ENCODE measurements at regions not wholly inside any gene's neighbourhood (a gene's known extent, or its start where the extent isn't known, plus 50 kb on each side); places are given as distances from the start of the nearest gene placed in this dataset.

DNA sequence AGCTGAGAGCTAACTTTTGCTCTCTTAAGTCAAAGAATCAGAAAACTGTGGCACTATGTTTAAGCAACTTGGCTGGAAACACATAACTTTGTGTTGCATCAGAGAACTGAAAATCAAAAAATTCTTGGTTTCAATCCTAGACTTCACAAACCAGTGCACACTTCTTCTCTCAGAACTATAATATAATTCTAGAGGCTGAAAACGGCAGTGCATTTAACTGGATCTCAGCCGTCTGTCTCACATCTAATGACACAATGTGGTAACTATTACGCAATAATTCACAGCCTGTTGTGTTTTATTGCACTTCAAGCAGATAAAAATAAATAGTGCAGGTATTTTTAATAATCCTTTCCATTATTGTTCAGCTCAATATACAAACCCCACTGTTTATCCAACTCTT lies 260.6 kb upstream of the DIAPH2 start:
- Histone ChIP-seq H3K27me3 (ENCODE audit: control insufficient read depth in 3 of 3, insufficient read depth in 3 of 3, low read length in 2 of 3) (peaks cover 0 to 16% (median 6%) of the 10 kb centered on the region in 3 donors), H3K36me3 (ENCODE audit: control insufficient read depth in 4 of 4, insufficient read depth in 4 of 4, low read length in 4 of 4) (no peaks in the 10 kb centered on the region), H3K9me3 (ENCODE audit: control insufficient read depth in 4 of 4, insufficient read depth in 3 of 4, low read length in 3 of 4) (no peaks in the 10 kb centered on the region), H3K4me1 (ENCODE audit: control insufficient read depth in 5 of 5, insufficient read depth in 5 of 5, low read length in 5 of 5) (peaks cover 0 to 3% (median 0%) of the 10 kb centered on the region in 5 donors), H3K27ac (ENCODE audit: low read depth in 1 of 2, low read length in 1 of 2) (no peak overlapping the region), H3K9ac (ENCODE audit: insufficient read depth in 1 of 2, low read length in 2 of 2) (no peak overlapping the region), H3K4me3 (no peak overlapping the region)
- peak in 2 of 3 donors; percentile 20 to 36 for DNase-seq
- ATAC-seq (ENCODE audit: insufficient read depth, low FRiP score), result no peak
- no peak for TF ChIP-seq CTCF (IDR thresholded peaks at IDR 0.05; ENCODE audit: control extremely low read depth, extremely low read depth)
- 27 to 47% methylated on average over 3 of the region's 3 CpGs for WGBS, 2 donors

- H3K27ac ChIP-seq (ENCODE audit: low read depth in 1 of 2, low read length in 1 of 2), result no peak overlapping the region
- H3K4me1 ChIP-seq (ENCODE audit: control insufficient read depth in 5 of 5, insufficient read depth in 5 of 5, low read length in 5 of 5), result peaks cover 0 to 3% (median 0%) of the 10 kb centered on the region in 5 donors
- DNase-seq, result no peak
- no peak for TF ChIP-seq CTCF (IDR thresholded peaks at IDR 0.05; ENCODE audit: control extremely low read depth, extremely low read depth)
- H3K9ac ChIP-seq (ENCODE audit: insufficient read depth in 1 of 2, low read length in 2 of 2), result no peak overlapping the region
- no peak for ATAC-seq (ENCODE audit: insufficient read depth, low FRiP score)
- H3K27me3 ChIP-seq (ENCODE audit: control insufficient read depth in 3 of 3, insufficient read depth in 3 of 3, low read length in 2 of 3), result peaks cover 0 to 12% (median 6%) of the 10 kb centered on the region in 3 donors
- H3K9me3 ChIP-seq (ENCODE audit: control insufficient read depth in 4 of 4, insufficient read depth in 3 of 4, low read length in 3 of 4), result no peaks in the 10 kb centered on the region
- H3K36me3 ChIP-seq (ENCODE audit: control insufficient read depth in 4 of 4, insufficient read depth in 4 of 4, low read length in 4 of 4), result no peaks in the 10 kb centered on the region
- no peak overlapping the region for H3K4me3 ChIP-seq
Observed at GRCh38 chrX:96425200-96425599, 259.4 kb upstream of the DIAPH2 start.

DNA sequence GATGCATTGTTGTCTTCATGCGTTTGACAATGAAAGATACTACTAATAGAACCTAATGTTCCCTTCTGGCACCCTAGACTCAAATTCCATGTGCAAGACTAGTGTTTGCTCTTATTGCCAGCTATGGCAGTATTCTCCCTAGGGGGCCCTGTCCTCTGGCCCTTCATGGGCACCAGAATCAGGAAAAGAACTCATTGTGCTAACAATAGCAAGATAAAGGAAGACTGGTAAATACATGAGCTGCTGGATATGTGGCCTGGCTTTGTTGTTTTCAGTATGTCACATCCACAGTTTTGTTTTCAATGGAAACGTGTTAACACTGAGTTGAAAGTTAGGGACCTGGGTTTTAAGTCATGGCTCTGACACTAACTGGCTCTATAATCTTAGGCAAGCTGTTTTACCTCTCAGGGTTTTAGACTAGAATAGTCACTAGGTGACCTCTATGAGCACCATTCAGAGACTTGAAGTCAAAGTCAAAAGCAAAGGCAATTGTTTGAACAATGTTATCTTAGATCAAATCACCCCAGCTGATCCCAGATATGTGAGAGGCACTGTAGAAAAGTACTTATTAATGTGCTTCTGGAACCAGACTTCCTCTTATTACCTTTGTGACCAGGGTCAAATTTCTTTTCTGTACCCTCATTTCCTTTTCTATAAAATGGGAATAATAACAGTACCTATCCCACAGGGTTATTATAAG lies 253.7 kb upstream of the DIAPH2 start:
- no peak overlapping the region for H3K9ac ChIP-seq (ENCODE audit: insufficient read depth in 1 of 2, low read length in 2 of 2)
- no peaks in the 10 kb centered on the region for H3K36me3 ChIP-seq (ENCODE audit: control insufficient read depth in 4 of 4, insufficient read depth in 4 of 4, low read length in 4 of 4)
- no peak for ATAC-seq (ENCODE audit: insufficient read depth, low FRiP score)
- TF ChIP-seq CTCF (IDR thresholded peaks at IDR 0.05; ENCODE audit: control extremely low read depth, extremely low read depth), result no peak
- no peaks in the 10 kb centered on the region for H3K9me3 ChIP-seq (ENCODE audit: control insufficient read depth in 4 of 4, insufficient read depth in 3 of 4, low read length in 3 of 4)
- peaks cover 0 to 16% (median 0%) of the 10 kb centered on the region in 3 donors for H3K27me3 ChIP-seq (ENCODE audit: control insufficient read depth in 3 of 3, insufficient read depth in 3 of 3, low read length in 2 of 3)
- no peak overlapping the region for H3K4me3 ChIP-seq
- WGBS, 2 donors, result 58 to 90% methylated on average over 2 of the region's 2 CpGs
- H3K27ac ChIP-seq (ENCODE audit: low read depth in 1 of 2, low read length in 1 of 2), result no peak overlapping the region
- no peak for DNase-seq
- H3K4me1 ChIP-seq (ENCODE audit: control insufficient read depth in 5 of 5, insufficient read depth in 5 of 5, low read length in 5 of 5), result peaks cover 0 to 5% (median 0%) of the 10 kb centered on the region in 5 donors

DNA sequence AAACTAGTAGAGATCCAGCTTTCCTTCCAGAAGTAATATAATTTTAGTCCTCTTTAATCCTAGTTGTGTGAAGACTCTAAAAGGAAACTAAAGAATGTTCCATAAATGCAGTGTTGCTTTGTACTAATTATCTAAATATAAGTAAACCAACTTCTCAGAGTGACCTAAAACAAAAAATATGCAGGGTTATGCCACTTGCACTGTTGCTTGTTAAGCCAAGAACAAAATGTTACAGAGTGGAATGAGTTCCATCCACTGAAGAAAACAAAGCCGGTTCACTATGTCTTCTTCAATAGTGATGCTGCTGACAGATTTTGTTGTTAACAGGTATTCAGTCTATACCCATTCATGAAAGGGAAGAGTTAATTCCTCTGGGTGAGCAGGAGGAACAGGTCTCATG lies 252.0 kb upstream of the DIAPH2 start:
- ATAC-seq (ENCODE audit: insufficient read depth, low FRiP score) (no peak), DNase-seq (no peak)
- Histone ChIP-seq H3K27me3 (ENCODE audit: control insufficient read depth in 3 of 3, insufficient read depth in 3 of 3, low read length in 2 of 3) (peaks cover 0 to 20% (median 6%) of the 10 kb centered on the region in 3 donors), H3K4me1 (ENCODE audit: control insufficient read depth in 5 of 5, insufficient read depth in 5 of 5, low read length in 5 of 5) (peaks cover 0 to 5% (median 0%) of the 10 kb centered on the region in 5 donors), H3K36me3 (ENCODE audit: control insufficient read depth in 4 of 4, insufficient read depth in 4 of 4, low read length in 4 of 4) (no peaks in the 10 kb centered on the region), H3K27ac (ENCODE audit: low read depth in 1 of 2, low read length in 1 of 2) (no peak overlapping the region), H3K9me3 (ENCODE audit: control insufficient read depth in 4 of 4, insufficient read depth in 3 of 4, low read length in 3 of 4) (no peaks in the 10 kb centered on the region), H3K9ac (ENCODE audit: insufficient read depth in 1 of 2, low read length in 2 of 2) (no peak overlapping the region), H3K4me3 (no peak overlapping the region)
- 84 to 90% methylated on average over 1 of the region's 1 CpG for whole genome bisulfite sequencing, 2 donors
- TF ChIP-seq CTCF (IDR thresholded peaks at IDR 0.05; ENCODE audit: control extremely low read depth, extremely low read depth), result no peak

All from lung (tissue), 11 donors.